ENCODE measurements at regions not wholly inside any gene's neighbourhood (a gene's known extent, or its start where the extent isn't known, plus 50 kb on each side); places are given as distances from the start of the nearest gene placed in this dataset.

DNA sequence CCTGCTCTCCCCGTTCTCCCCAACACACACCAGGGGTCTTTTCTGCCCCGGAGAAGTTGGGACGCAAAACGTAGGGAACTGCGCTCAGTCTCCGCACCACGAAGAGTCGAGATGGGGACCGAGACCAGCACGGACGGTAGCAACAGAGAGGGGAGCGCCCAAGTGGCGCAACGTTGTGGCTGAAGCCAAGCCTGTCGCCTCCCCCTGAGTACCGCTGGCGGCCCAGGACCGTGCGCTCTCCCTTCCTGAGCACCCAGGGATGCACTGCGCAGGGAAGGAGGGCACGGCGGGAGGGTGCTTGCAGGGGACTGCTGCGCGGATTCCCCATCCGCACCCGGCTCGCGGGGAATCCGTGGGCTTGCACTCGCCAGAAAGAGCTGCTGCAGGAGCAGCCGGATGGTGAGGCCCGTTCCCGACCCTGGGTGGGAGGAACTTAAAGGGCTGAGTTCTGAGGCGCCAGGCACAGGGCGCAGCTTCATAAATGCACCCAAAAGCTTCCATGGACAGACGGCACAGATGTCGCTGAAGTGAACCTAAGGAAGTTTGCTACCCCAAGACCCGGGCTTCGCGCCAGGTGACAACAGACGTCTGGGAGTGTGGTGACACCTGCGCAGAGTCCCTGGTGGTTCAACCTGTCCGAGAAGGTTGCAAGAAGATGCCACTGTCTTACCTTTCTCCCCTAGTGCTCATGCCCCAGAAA is 178.7 kb downstream of the TBXT start:
- TF ChIP-seq, protein P1, sequence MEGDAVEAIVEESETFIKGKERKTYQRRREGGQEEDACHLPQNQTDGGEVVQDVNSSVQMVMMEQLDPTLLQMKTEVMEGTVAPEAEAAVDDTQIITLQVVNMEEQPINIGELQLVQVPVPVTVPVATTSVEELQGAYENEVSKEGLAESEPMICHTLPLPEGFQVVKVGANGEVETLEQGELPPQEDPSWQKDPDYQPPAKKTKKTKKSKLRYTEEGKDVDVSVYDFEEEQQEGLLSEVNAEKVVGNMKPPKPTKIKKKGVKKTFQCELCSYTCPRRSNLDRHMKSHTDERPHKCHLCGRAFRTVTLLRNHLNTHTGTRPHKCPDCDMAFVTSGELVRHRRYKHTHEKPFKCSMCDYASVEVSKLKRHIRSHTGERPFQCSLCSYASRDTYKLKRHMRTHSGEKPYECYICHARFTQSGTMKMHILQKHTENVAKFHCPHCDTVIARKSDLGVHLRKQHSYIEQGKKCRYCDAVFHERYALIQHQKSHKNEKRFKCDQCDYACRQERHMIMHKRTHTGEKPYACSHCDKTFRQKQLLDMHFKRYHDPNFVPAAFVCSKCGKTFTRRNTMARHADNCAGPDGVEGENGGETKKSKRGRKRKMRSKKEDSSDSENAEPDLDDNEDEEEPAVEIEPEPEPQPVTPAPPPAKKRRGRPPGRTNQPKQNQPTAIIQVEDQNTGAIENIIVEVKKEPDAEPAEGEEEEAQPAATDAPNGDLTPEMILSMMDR (IDR thresholded peaks at IDR 0.05) = no peak
- TF ChIP-seq EZH2 (IDR thresholded peaks at IDR 0.05; ENCODE audit: borderline replicate concordance, insufficient read depth, low read depth, low read length, poor library complexity, severe bottlenecking) = no peak

All from B cell (primary cell).